Superior temporal gyrus (tissue), 1 donor: ENCODE measurements at regions not wholly inside any gene's neighbourhood (a gene's known extent, or its start where the extent isn't known, plus 50 kb on each side); places are given as distances from the start of the nearest gene placed in this dataset.
"Not testable (repeated sequence)": the region's sequence is repeated elsewhere in the genome, so short reads cannot be mapped to it uniquely, and the experiment has no call there.

Experiments
- DNase-seq: peaks from one replicate; pipeline ENCODE4 v3.0.0-alpha.2; 2016; ENCODE audit errors: extremely low spot score

DNA sequence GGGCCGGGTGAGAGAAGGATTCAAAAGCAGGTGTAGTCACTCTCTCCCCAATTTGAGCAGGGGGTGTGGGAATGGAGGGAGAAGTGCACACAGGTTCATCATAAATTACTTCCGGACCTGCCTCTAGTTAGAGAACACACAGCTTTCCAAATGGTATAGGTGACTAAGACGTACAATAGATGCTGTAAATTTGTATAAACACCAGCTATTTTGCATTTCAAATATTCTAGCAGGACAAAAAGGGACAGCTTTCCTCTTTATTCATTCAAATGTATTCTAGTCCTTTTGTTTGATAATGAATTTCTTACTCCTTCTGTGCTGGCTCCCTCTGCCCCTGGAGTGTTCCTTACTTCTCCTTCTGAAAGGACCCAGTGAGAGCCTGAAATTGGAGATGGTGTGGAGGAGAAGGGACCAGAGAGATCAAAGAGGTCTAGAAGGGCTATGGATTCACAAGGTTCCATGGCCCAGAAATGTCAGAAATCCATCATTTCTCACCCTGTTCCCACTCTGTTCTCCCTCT lies 53.2 kb upstream of the SH3BP4 start:
- DNase-seq, result no peak

- DNase-seq, result not testable (repeated sequence)
Measured at GRCh38 chr2:234888442-234888841, 63.4 kb upstream of the SH3BP4 start.

DNA sequence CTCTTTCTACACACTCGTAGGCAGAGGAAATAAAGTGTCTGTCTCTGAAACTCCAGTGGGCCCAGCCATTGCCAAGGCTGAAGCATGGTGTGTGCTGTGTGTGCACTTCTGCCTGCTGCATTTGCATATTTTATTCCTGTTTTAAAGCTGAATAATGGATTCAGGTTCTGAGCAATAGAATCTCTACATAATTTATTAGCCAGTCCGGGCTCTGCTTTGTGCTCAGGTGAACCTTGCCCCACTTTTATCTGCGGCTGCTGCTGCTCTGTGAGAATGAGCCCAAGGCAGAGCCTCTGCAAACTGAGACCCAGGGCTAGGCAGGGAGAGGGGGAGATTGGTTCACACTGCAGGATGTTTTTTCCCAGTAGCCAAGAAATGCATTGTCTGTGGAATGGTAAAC lies 64.6 kb upstream of the SH3BP4 start:
- no peak for DNase-seq

- no peak for DNase-seq
Measured at GRCh38 chr2:234885886-234886285, 65.9 kb upstream of the SH3BP4 start.

DNA sequence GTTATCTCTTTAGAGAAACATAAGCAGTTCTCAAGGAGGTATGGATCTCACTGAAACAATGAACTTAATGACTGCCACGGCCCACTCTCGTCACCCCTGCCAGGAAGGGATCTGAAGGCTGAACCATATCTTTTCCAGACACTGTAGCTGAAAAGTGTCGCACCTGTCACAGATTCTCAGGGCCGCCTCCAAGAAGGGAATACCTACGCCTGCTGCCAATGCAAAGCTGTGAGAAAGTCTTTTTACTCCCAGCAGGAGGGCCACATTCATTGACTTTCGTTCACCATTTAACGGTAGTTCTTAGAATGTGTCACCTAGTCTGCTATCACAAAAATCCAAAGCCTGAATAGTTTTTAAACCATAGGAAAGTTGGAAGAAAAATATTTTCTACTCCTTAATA lies 66.7 kb upstream of the SH3BP4 start:
- DNase-seq, result no peak

- DNase-seq, result no peak
Measured at GRCh38 chr2:234884591-234884990, 67.2 kb upstream of the SH3BP4 start.

DNA sequence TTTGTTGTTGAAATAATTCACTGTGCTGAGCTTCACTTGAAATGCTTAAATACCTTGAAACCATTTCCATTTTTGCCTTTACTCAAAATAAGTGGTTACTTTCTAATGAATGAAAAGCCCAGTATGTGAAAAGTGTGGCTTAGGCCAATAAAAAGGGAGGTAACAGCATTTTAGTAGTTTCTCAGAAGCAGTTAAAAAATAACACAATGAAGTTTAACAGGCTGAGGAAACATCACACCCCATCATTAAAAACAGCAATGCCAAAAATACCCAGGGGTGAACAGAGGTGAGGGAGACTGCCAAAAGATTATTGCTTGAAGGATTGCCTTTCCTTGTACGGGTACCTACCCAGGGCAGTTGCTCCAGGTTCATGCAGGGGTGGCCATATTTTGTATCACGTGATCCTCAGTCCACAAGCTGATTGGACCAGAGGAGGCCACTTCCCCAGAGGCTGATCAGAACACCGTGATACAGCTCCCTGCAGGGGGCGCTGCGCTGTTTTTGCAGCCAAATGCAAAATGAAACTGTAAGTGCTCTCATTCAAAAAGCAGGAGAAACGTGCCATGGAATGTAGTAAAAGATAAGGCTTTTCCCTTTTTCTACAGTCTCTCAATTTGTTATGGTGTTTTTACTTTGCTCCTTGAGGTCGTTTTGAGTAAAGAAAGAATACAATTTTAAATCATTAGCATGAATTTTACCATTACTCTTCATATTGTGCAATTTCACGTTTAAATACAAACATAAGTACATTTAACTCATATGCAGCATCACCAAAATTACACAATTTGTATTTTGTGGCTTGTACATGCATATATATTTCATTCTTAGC lies 70.2 kb upstream of the SH3BP4 start:
- peak; percentile 97 for DNase-seq

- no peak for DNase-seq
Measured at GRCh38 chr2:234880551-234881211, 71.1 kb upstream of the SH3BP4 start.

- DNase-seq, result no peak
Measured at GRCh38 chr2:234879671-234880455, 72.0 kb upstream of the SH3BP4 start.

DNA sequence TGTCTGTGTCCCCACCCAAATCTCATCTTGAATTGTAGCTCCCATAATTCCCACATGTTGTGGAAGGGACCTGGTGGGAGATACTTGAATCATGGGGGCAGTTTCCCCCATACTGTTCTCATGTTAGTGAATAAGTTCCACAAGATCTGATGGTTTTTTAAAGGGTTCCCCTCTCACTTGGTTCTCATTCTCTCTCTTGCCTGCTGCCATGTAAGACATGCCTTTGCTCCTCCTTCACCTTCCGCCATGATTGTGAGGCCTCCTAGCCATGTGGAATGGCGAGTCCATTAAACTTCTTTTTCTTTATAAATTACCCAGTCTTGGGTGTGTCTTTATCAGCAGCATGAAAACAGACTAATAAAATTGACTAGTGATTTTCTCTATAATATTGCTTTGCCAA lies 75.2 kb upstream of the SH3BP4 start:
- not testable (repeated sequence) for DNase-seq

GRCh38 chr2:234874347-234875046 lies 77.3 kb upstream of the SH3BP4 start:
- DNase-seq, result no peak

GRCh38 chr2:234873828-234874173 lies 78.0 kb upstream of the SH3BP4 start:
- DNase-seq, result no peak

- DNase-seq, result no peak
Measured at GRCh38 chr2:234873103-234873827, 78.6 kb upstream of the SH3BP4 start.

- no peak for DNase-seq
Measured at GRCh38 chr2:234869969-234870368, 81.8 kb upstream of the SH3BP4 start.

DNA sequence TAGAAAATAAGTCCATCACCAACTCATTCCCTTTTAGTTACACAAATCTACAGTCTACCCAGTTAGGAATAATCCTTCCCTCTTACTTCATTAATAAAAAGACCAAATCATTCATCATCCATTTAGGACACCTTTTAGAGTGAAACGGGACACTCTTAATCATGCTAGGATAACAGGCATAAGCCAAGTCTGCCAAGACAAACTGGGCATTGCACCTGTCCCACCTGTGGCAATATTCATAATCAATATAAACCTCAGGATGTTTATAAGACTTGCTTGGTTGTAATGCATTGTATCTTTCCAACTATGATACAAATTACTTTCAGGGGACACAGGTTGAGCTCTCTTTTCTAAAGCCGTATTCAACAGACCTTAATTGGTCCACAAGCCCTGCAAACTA lies 82.7 kb upstream of the SH3BP4 start:
- DNase-seq, result no peak

GRCh38 chr2:234867882-234868285 lies 83.9 kb upstream of the SH3BP4 start:
- DNase-seq, result no peak

DNA sequence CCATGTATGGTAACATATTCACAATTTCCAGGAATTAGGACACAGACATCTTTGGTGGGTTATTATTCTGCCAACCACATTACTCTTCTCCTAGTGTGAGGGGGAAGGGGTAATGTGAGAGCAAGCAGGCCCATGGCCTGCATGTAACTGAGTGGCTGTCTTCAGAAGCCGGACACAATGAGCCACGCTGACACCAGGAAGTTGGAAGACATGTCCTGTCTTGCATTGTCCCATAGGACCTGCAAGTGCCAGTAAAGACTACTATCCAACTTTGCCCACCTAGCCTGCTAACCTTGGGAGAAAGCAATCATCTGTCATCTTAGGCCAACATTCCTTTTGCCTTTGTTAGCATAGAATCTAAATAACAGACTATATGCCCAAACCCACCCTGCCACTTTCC lies 86.2 kb upstream of the SH3BP4 start:
- no peak for DNase-seq

- no peak for DNase-seq
Measured at GRCh38 chr2:234865040-234865439, 86.8 kb upstream of the SH3BP4 start.

DNA sequence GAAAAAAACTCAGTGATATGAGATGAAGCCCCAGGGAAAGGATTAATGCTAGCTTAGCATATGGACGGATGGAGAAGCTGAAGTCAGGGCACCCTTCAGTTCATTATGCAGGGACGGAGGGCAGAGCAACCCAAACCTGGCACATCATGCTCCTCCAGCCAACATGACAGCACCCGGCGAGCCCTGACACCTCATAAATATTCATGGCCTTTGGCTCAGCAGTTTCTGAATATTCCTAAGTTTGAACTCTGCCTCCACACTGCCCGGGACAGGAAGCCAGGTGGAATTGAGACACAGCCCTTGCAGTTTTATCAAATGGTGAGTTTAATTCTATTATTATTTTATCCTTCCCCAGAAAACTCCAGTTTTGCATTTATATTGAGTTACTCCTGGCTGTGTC lies 87.3 kb upstream of the SH3BP4 start:
- no peak for DNase-seq

DNA sequence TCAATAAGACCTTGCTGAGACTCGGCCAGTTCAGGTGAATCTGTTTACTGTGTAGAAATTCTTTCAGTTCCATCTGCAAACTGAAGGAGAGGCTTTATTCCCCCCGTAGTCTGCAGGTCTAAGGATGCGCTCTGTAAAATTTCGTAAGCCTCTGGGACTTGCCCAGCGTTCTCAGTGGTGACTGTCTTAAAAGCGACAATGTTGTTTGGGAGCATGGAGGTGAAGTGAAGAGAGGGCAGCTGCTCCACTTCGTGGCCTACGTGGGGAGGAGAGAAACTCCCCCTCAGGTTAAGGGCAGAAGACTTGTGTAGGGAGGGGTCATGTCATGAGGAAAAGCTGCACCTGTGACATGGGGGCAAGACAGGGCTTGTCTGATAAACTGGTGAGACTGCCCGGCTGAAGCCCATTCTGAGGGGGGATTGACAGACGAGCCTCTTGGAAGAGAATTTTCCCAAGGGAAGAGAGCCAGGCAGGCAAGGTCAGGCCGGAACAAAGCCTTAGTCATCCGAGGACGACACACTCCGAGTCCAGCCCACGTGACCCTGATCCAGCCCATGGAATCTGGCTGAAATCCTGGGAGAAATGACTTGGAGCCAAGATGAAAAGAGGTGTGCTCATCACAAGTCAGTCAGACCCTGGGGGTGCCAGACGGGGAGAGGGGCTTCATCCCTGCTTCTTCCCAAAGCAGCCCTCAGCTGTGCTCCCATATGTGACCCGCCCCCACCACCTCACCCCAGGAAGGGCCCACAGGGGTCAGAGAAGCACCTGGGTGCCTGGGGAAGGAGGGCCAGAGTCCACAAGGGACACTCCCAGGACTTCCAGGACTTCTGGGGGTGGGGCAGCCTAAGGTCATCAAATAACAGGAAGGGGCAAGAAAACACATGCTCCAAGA lies 88.5 kb upstream of the SH3BP4 start:
- DNase-seq, result peak; percentile 45
